Muscle layer of duodenum (tissue), 2 donors: ENCODE measurements at regions not wholly inside any gene's neighbourhood (a gene's known extent, or its start where the extent isn't known, plus 50 kb on each side); places are given as distances from the start of the nearest gene placed in this dataset.

Source experiments
- H3K27ac ChIP-seq: one replicate; pipeline ENCODE4 v1.7.0; 2013; ENCODE audit warnings: mild to moderate bottlenecking, low read length
- H3K27me3 ChIP-seq: one replicate; pipeline ENCODE4 v1.7.0; 2013; ENCODE audit warnings: low read depth, mild to moderate bottlenecking, control low read depth, low read length
- H3K36me3 ChIP-seq, 2 donors: one replicate each; pipeline ENCODE4 v1.7.0; 2013; ENCODE audit warnings: low read length in 2 of 2, control low read depth in 1 of 2, mild to moderate bottlenecking in 1 of 2; ENCODE audit not compliant: insufficient read depth in 2 of 2, control insufficient read depth in 1 of 2
- H3K4me1 ChIP-seq, 2 donors: one replicate each; pipeline ENCODE4 v1.7.0; 2013; ENCODE audit warnings: low read length in 2 of 2, mild to moderate bottlenecking in 2 of 2, control low read depth in 1 of 2, moderate library complexity in 1 of 2; ENCODE audit not compliant: insufficient read depth in 2 of 2, control insufficient read depth in 1 of 2
- H3K4me3 ChIP-seq, 2 donors: one replicate each; pipeline ENCODE4 v1.7.0; 2013; ENCODE audit warnings: low read length in 2 of 2, low read depth in 1 of 2, mild to moderate bottlenecking in 1 of 2
- H3K9me3 ChIP-seq, 2 donors: one replicate each; pipeline ENCODE4 v1.7.0; 2013; ENCODE audit warnings: low read length in 2 of 2, control low read depth in 1 of 2, mild to moderate bottlenecking in 1 of 2; ENCODE audit not compliant: control insufficient read depth in 1 of 2
- donor health status: healthy.

DNA sequence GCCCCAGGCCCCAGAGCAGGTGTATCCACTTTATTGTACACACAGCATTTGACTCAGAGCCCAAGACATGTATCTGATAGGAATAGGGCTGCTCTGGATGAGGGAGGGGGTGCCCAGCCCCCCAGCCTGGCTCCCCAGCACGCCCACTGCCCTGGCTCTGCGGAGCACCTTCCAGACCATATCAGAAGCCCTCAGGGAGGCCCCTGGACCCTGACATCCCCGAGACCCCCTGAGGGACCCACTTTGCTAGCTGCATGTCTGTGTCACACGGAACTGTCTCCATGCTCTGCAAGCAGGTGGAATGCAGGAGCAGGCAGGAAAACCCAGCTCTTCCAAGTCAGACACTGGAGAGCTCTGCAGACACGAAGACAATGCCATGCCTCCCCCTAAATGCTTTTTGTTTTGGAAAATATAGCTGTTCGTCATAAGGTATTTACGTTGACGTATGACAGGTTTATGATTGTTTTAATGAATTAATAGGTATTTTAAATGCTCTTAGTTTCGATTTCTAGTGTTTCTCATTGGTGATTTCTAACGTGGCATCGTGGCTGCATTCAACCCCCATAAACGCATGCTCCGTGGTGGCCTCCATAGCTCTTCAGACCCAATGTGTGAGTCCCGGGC lies 92.8 kb upstream of the INSIG1 start:
- Histone ChIP-seq H3K27me3 (no peaks in the 10 kb centered on the region), H3K9me3 (no peaks in the 10 kb centered on the region), H3K4me1 (peaks cover 0 to 6% of the 10 kb centered on the region in 2 donors), H3K36me3 (no peaks in the 10 kb centered on the region), H3K4me3 (peak overlapping the region; percentile 42 to 47), H3K27ac (peak overlapping the region; percentile 93)

DNA sequence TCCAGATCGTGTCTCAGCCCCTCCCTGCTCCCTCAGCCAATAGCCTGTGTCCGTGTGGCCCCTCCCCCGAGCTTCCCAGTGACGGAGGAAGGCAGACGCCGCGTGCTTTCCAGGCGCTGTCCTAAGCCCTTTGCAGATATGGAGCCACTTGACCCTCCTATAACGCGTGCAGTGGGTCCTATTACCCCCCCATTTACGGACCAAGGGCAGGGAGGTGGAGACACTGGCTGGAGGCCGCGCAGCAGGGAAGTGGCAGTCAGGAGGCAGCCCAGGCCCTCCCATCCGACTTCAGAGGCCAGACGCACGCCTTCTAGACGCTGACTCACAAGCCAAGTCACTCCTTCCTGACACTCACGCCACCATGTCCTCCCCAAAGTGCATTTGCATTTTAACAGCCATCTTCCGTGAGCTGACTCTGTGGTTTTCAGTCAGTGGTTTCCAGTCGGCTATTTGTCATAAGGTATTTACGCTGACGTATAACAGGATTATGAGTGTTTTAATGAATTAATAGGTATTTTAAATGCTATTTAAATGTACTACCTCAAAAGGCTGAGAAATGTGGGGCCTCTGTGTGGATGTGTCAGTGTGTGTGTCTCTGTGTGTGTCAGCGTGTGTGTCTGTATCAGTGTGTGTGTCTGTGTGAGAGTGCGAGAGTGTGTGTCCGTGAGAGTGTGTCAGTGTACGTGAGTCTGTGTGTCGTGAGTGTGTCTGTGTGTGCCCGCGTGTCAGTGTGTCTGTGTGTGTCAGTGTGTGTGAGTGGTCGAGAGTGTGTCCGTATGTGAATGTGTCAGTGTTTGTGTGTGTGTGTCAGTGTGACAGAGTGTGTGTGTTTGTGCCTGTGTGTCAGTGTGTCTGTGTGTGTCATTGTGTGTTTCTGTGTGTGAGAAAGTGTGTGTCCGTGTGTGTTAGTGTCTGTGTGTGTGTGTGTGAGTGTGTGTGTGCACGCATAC lies 92.0 kb upstream of the INSIG1 start:
- Histone ChIP-seq H3K9me3 (no peaks in the 10 kb centered on the region), H3K4me1 (peaks cover 0 to 6% of the 10 kb centered on the region in 2 donors), H3K27me3 (no peaks in the 10 kb centered on the region), H3K36me3 (no peaks in the 10 kb centered on the region), H3K27ac (peak overlapping the region; percentile 93), H3K4me3 (peak overlapping the region; percentile 42 to 47)

DNA sequence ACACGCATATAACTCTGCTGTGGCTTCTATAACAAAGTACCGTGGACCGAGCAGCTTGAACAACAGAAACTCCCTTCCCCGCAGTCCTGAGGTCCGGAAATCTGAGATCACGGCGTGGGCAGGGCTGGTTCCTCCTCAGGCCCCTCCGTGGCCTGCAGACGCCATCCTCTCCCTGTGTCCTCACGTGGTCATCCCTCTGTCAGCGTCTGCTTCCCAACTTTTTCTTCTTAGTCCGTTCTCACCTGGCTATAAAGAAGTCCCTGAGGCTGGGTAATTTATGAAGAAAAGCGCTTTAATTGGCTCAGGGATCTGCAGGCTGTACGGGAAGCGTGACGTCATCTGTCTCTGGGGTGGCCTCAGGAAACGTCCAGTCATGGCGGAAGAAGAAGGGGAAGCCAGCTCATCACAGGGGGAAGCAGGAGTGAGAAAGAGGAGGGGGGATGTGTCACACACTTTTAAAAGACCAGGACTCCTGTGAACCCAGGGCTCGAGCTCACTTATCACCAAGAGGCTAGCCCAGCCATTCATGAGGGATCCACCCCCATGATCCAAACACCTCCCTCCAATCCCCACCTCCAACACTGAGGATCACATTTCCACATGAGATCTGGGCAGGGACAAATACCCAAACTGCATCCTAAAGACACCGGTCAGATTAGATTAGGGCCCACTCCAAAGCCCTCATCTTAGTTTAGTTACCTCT lies 91.2 kb upstream of the INSIG1 start:
- Histone ChIP-seq H3K4me3 (peak overlapping the region; percentile 42 to 47), H3K27ac (peak overlapping the region; percentile 93)

DNA sequence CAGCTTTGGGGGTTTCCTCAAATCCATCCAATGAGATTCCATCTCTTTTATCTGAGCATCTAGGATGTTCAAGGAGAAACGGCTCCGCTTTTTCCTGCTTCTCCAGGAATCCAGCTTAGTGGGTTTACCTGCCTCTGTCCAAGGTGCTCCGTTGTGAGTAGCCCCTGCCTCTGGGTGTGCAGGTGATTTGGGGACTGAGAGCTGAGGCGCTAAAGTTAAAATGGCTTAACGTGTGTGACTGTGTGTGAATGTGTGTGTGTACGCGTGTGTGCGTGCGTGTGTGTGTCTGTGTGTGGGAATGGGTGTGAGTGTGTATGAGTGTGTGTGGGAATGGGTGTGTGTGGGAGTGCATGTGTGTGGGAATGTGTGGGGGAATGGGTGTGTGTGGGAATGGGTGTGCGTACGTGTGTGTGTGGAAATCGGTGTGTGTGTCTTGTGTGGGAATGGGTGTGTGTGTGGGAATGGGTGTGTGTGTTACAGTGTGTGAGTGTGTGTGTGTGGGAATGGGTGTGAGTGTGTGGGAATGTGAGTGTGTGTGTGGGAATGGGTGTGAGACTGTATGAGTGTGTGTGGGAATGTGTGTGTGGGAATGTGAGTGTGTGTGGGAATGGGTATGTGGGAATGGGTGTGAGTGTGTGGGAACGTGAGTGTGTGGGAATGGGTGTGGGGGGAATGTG lies 90.2 kb upstream of the INSIG1 start:
- Histone ChIP-seq H3K36me3 (no peaks in the 10 kb centered on the region), H3K4me3 (no peak overlapping the region), H3K27me3 (no peaks in the 10 kb centered on the region), H3K9me3 (no peaks in the 10 kb centered on the region), H3K27ac (peak overlapping the region; percentile 45), H3K4me1 (peaks cover 0 to 6% of the 10 kb centered on the region in 2 donors)

More for the DNA sequence above, 91.2 kb upstream of the INSIG1 start:
- Histone ChIP-seq H3K27me3 (no peaks in the 10 kb centered on the region), H3K9me3 (no peaks in the 10 kb centered on the region), H3K36me3 (no peaks in the 10 kb centered on the region), H3K4me1 (peaks cover 0 to 6% of the 10 kb centered on the region in 2 donors)

DNA sequence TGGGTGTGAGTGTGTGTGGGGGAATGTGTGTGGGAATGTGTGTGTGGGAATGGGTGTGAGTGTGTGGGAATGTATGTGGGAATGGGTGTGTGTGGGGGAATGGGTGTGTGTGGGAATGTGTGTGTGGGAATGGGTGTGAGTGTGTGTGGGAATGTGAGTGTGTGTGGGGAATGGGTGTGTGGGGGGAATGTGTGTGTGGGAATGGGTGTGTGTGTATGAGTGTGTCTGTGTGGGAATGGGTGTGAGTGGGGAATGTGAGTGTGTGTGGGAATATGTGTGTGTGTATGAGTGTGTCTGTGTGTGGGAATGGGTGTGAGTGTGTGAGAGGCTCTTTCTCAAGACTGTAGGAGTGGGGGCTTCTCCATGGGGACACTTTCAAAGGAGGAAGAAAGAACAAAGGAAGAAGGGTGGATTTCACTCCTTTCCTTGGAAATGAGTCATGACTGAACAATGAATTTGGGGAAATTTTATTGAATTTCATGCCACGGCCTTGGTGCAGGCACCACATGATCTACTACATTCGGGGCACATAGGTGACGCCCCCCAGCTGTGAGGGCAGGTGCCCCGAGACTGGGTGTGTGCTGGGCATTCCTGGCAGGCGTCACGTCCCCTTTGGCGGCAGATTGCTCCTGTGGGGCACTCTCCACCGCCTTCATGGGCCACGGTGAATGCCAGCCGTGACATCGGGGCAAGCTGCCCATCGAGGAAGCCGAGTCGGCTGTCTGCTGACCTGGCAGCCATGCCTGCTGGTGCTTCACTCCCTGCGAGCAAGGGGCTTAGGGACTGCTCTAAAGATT lies 88.8 kb upstream of the INSIG1 start:
- Histone ChIP-seq H3K36me3 (no peaks in the 10 kb centered on the region), H3K4me3 (no peak overlapping the region), H3K27me3 (no peaks in the 10 kb centered on the region), H3K4me1 (peaks cover 0 to 6% of the 10 kb centered on the region in 2 donors), H3K9me3 (no peaks in the 10 kb centered on the region), H3K27ac (no peak overlapping the region)

DNA sequence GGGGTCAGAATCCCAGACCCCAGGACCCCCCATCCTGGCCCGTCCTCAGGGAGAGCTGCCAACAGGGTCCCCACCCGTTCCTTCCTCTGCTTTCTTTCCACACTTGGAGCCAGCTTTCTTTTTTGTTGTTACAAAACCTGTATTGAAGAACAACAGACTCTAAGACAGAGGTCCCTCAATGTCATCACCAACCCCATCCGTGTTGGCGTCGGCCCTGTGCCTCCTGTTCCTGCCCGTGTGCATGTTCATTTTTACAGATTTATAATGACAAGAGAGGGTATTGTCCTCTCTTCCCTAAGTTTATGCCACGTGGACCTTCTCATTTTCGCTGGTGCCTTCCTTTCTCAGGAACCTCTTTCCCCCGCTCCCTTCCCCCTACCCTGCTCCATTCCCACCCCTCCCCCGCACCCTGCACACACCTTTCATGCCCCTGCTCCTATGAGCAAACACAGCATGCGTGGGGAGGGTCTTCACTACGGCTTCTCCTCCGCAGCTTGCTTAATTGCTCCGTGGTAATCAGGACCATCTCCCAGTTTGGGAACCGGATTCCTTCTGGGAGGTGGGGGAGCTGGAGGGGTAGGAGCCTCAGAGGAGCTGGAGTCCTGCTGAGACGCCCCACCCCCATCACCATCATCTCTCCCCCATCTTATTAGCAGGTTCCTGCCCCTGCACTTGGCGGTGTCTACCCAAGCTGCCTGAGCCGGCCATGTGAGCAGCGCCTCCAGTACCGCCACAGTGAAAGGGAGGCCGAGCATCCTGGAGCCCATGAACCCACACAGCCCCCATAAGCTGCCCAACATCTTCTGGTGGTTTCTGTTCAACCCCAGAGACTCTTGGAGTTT lies 88.0 kb upstream of the INSIG1 start:
- H3K4me1 ChIP-seq, result peaks cover 0 to 4% of the 10 kb centered on the region in 2 donors
- H3K9me3 ChIP-seq, result no peaks in the 10 kb centered on the region
- no peak overlapping the region for H3K4me3 ChIP-seq
- no peak overlapping the region for H3K27ac ChIP-seq
- no peaks in the 10 kb centered on the region for H3K27me3 ChIP-seq
- no peaks in the 10 kb centered on the region for H3K36me3 ChIP-seq

DNA sequence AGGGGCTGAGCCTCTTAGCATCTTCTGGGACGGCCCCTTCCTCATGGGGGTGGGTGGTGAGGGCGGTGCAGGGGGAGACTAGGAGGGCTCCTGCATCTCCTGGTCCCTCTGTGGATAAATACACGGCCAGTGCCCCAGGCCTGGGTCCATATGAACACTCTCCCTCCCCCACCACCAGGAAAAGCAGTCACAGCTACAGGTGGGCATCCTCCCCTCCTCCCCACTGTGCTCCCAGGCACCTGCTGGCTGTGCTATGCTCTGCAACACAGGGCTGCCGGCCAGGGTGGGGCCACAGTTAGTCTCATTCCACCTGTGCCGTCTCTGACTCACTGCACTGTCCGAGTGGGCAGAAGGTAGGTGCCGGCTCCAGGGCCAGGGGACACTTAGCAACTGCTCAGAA lies 87.3 kb upstream of the INSIG1 start:
- Histone ChIP-seq H3K36me3 (no peaks in the 10 kb centered on the region), H3K4me1 (no peaks in the 10 kb centered on the region), H3K27ac (no peak overlapping the region), H3K4me3 (no peak overlapping the region), H3K9me3 (no peaks in the 10 kb centered on the region), H3K27me3 (no peaks in the 10 kb centered on the region)

DNA sequence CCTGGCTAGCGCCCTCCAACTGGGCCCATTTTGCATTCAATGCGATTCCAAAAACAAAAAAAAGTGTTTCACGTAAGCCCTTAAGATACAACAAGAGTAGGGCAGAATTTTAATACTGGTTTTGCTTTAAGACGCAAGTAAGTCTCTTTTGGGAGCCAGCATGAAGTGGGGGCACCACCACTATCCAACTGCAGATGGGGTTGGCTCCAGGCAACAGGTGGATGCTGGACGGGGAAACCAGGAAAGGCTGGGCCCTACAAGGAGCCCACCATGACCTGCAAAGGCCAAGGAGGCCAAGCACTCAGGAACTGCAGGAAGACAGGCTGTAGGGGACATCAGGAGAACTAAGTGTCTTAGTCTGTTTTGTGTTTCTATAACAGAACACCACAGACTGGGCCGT lies 86.5 kb upstream of the INSIG1 start:
- no peaks in the 10 kb centered on the region for H3K27me3 ChIP-seq

DNA sequence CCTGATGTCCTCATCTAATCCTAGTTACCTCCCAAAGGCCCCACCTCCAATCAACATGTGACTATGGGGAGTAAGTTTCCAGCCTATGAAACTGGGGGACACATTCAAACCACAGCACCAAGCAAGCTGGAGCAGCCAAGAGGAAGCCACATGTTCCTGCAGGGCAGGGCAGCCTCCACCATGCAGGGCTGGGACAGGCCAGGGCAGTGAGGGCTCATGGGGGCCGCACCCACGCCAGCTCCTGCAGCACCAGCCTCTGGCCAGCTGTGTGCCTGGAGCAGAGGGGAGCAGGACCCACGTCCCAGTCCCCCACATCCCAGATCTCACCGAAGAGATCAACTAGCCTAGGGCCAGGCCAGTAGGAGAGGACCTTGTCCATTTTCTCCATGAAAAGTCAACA lies 85.9 kb upstream of the INSIG1 start:
- Histone ChIP-seq H3K9me3 (no peaks in the 10 kb centered on the region), H3K4me1 (no peaks in the 10 kb centered on the region), H3K27me3 (no peaks in the 10 kb centered on the region), H3K36me3 (no peaks in the 10 kb centered on the region), H3K4me3 (no peak overlapping the region), H3K27ac (no peak overlapping the region)

More for the DNA sequence above, 86.5 kb upstream of the INSIG1 start:
- H3K4me1 ChIP-seq, result no peaks in the 10 kb centered on the region
- H3K4me3 ChIP-seq, result no peak overlapping the region
- H3K27ac ChIP-seq, result no peak overlapping the region
- H3K9me3 ChIP-seq, result no peaks in the 10 kb centered on the region
- H3K36me3 ChIP-seq, result no peaks in the 10 kb centered on the region
